ENCODE measurements at regions not wholly inside any gene's neighbourhood (a gene's known extent, or its start where the extent isn't known, plus 50 kb on each side); places are given as distances from the start of the nearest gene placed in this dataset.
A peak's percentile ranks its signal among the peaks of the same experiment; 100 is the strongest.

- Histone ChIP-seq H4K91ac (ENCODE audit: insufficient read depth, low read depth, low read length) (no peak overlapping the region), H2BK20ac (ENCODE audit: low read depth, low read length) (peak overlapping the region; percentile 73; the same call in 1 of the 2 replicates), H3K4ac (ENCODE audit: low read depth, low read length) (peak overlapping the region; percentile 78; the same call in 1 of the 2 replicates), H2AK5ac (ENCODE audit: low read depth, low read length) (peak overlapping the region; percentile 37; the same call in 1 of the 2 replicates), H2AFZ (replicated peaks; ENCODE audit: low read length, poor library complexity) (peak overlapping the region; percentile 64), H3K23ac (ENCODE audit: low read depth, low read length) (peak overlapping the region; percentile 52; the same call in 1 of the 2 replicates), H3K79me1 (ENCODE audit: low read depth in 1 of 2, low read length in 2 of 2) (peaks cover 0 to 3% of the 10 kb centered on the region in 2 experiments; a peak in 1 of 4 replicates), H2AK9ac (replicated peaks; ENCODE audit: low read depth, low read length, poor library complexity) (no peak overlapping the region), H3K14ac (replicated peaks; ENCODE audit: low read depth, low read length) (peak overlapping the region; percentile 36; the same call in 1 of the 2 replicates), H3K27me3 (ENCODE audit: control insufficient read depth, insufficient read depth, low read length) (no peaks in the 10 kb centered on the region), H3K56ac (ENCODE audit: extremely low read depth, insufficient read depth, low read length) (no peak overlapping the region), H3K18ac (ENCODE audit: low read depth, low read length) (peak overlapping the region; percentile 19; the same call in 1 of the 2 replicates), H4K20me1 (ENCODE audit: insufficient read depth, low read length) (no peaks in the 10 kb centered on the region), H3K4me2 (ENCODE audit: low read depth, low read length) (no peak overlapping the region), H2BK15ac (ENCODE audit: low read depth, low read length) (peak overlapping the region; percentile 64; the same call in 1 of the 3 replicates), H3K36me3 (ENCODE audit: control insufficient read depth, insufficient read depth, low read length) (no peaks in the 10 kb centered on the region), H2BK120ac (ENCODE audit: low read depth, low read length) (peak overlapping the region; percentile 87; the same call in 1 of the 2 replicates), H3K4me3 (ENCODE audit: insufficient read depth, low read depth, low read length) (no peak overlapping the region), H4K5ac (ENCODE audit: low read depth, low read length) (no peak overlapping the region), H3K9me3 (ENCODE audit: control insufficient read depth, insufficient read depth, low read length) (no peaks in the 10 kb centered on the region), H2BK5ac (ENCODE audit: low read depth, low read length, poor library complexity, severe bottlenecking) (peak overlapping the region; percentile 99), H3K27ac (ENCODE audit: insufficient read depth, low read length) (peak overlapping the region; percentile 11; the same call in 1 of the 2 replicates), H4K8ac (ENCODE audit: low read depth in 2 of 2, low read length in 2 of 2) (no peak overlapping the region; a peak in 3 of 4 replicates), H3K9me1 (ENCODE audit: insufficient read depth, low read length) (peaks cover 6% of the 10 kb centered on the region), H3K9ac (ENCODE audit: low read depth, low read length) (no peak overlapping the region), H3K4me1 (ENCODE audit: control insufficient read depth, insufficient read depth, low read length) (peaks cover 20% of the 10 kb centered on the region)
- POLR2A ChIA-PET (ENCODE audit: unreplicated experiment), result no interaction called here
- no TSS peak for BruUV-seq (replicated peaks)
- peak; percentile 97 for DNase-seq
- in situ Hi-C loops (cut with MboI; ENCODE audit: low sequenced_read_pairs), result no loop called here
- dilution Hi-C loops (cut with HindIII; ENCODE audit: low sequenced_read_pairs, unreplicated experiment), result no loop called here
- TF ChIP-seq POLR2A (IDR thresholded peaks at IDR 0.05; ENCODE audit: low read depth, low read length) (no peak), USF2 (IDR thresholded peaks at IDR 0.05; ENCODE audit: low read depth, low read length) (no peak), CHD1 (IDR thresholded peaks at IDR 0.05; ENCODE audit: low read depth, low read length) (0 out of 2 replicates have a peak, but pooled peaks have one; percentile 56), BHLHE40 (IDR thresholded peaks at IDR 0.05; ENCODE audit: low read depth, low read length) (peak; percentile 91), RAD21 (IDR thresholded peaks at IDR 0.05; ENCODE audit: low read length) (no peak), RCOR1 (IDR thresholded peaks at IDR 0.05; ENCODE audit: insufficient replicate concordance, low read length) (peak; percentile 44)
- CTCF ChIA-PET, result no interaction called here
- WGBS, 2 experiments (ENCODE audit: extremely low coverage in 2 of 2, insufficient read length in 1 of 2), result no CpG with 5 or more reads among the region's 3 CpGs
- ATAC-seq (ENCODE audit: low read depth), result peak; percentile 81
- intact Hi-C loops (cut with micrococcal nuclease), result loop anchor here (5.0 kb wide), 2 partner anchors 99 to 139 kb away; no protein-coding TSS in a partner anchor
Observed at GRCh38 chr15:47431501-47431900, 285.8 kb upstream of the SEMA6D start.

All from IMR-90 (cell line).